ENCODE measurements at regions not wholly inside any gene's neighbourhood (a gene's known extent, or its start where the extent isn't known, plus 50 kb on each side); places are given as distances from the start of the nearest gene placed in this dataset.
A peak's percentile ranks its signal among the peaks of the same experiment; 100 is the strongest.
"Not testable (repeated sequence)": the region's sequence is repeated elsewhere in the genome, so short reads cannot be mapped to it uniquely, and the experiment has no call there.

DNA sequence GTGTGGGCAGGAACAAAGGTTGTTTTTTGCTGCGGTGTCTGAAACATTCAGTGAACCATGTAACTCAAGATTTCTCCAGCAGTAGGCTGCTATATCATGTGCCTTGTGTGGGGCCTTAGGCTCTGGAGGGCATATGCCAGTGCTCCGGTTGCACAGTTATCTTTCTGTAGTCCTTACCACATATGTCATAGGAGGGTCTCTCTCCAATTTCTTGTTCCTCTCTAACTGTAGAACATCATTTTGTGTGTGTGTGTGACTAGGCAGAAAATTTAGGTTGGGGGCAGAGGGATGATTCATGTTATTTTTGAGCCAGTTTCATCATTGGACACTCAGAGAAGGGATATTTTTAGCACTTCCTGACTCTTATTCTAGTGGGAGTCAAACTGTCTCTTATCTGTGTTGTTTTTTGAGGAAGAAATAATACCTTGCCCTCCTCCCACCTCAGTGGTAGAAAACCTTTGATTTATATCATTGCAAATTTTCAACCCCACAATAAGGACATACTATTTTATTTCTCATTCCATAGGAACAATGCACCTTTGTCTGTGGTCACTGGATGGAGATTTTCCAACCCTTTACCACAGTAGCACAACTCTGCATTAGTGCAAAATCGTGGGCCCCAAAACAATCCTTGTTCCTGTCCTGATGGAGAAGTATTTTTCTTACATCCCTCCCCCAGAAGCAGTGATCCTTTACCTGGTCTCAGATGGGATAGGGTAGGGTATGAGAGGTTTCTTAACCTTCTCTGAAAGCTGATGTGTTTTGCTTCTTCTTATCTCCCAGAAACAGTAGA, 113.9 kb downstream of the CCDC74A start:
- DNase-seq, result no peak

DNA sequence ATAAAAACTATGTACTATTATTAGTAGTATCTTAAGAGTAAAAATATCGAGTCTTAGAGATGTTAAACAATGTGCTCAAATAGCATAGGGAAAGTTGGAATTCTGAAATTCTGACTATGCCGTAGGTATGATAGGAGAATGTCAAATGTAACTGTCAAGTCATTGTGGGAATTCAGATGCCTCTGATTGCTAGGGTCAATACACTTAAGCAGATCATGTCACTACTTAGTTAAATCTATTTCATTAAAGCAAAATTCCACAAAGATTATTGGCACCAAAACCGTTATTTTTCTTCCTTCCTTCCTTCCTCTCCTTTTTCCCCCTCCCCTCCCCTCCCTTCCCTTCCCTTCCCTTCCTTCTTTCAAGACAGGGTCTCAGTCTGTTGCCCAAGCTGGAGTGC, 115.5 kb downstream of the CCDC74A start:
- not testable (repeated sequence) for DNase-seq

DNA sequence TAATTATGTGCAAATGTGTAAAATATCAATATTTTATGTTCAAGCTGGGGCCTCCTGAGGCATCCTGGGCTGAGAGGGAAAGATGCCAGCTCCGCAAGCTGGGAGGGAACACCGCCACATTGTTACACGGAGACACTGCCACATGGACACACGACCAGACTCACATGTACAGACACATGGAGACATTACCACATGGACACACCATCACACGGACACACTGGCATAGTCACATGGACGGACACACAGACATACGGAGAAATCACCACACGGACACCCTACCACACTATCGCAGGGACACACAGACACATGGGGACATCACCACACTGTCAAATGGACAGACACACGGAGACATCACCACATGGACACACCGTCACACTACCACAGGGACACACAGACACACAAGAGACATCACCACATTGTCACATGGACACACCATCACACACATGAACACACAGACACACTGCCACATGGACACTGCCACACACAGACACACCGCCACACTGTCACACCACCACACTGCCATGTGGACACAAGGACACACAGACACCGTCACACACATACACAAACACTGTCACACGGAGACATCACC, 117.6 kb downstream of the CCDC74A start:
- DNase-seq, result no peak

DNA sequence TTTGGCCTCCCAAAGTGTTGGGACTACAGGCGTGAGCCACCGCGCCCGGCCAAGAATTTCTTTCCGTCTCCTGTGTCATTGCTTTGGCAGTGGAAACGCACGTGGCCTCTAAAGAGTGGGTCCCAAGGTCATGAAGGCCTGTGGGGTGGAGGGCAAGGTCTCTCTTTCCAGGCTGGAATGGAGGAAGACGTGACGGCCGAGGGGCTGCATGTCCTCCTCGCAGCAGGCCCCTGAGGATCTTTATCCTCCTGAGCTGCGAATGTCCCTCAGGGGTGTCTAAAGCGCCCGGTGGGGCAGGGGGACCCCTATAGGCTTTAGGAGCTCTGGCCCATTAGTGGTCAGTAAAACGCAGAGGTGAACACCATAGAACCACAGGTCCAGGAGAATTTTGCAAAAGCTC, 118.5 kb downstream of the CCDC74A start:
- not testable (repeated sequence) for DNase-seq

DNA sequence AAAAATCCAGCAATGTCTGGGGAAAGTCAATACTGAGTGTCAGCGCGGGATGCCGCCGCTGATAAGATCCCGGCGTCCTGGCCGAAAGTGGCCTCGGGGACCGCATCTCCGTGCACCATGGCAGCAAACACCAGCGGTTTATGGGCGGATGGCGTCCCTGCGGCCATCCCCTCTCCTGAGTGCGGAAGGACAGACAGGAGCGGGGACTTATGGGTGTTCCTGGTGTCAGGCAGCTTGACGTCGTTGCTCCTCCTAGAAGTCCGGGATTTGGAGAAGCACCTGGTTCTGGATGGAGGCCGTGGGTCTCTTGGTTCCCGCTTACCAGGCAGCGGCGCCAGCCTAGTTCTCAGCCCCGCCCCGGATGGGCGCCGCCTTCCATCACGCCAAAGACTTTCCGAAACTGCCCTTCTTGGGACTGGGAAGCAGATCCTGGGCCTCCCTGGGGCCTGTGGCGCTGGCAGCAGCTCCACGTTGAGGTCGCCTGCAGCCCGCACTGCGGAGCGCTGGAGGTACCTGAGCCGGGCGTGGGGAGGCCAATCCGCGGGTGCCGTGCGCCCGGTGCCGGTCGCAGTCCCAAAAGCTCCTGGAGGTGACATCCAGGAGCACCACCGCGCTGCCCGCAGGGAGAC, 119.1 kb downstream of the CCDC74A start:
- DNase-seq, result no peak

DNA sequence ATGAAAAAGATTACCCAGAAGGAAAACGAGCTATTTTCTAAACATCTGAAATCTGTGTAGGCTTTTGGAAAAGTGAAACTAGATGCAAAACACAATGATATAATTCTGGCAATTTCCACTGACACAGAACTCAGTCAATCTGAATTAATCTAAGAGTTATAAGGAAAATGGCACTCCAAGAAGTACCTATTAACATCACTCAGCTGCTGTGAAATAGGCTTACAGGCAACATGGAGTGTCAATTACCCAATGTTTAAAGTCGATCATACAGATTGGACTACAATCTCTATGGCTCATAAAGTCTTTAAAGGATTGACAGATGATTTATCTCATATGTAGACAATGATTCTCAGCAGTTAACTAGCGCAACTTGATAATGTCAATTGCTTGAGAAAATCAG, 120.9 kb downstream of the CCDC74A start:
- not testable (repeated sequence) for DNase-seq

DNA sequence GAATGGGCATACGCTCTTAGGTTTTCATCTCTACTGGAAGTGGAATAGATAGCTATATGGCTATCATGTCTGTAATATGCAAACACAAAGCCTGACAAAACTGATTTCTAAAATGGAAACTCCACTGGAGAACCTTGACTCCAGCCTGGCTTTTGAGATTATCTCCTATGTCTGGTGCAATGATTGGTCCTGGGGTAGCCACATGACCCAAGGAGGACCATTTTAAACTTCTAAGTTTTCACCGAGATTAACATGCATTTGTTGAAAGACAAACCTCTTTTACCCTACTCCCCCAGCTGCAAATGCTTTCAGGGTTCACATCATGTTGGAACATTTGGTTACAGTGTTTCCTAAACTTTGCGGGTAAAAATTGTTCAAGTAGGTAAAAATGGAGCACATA, 124.6 kb downstream of the CCDC74A start:
- DNase-seq, result not testable (repeated sequence)

DNA sequence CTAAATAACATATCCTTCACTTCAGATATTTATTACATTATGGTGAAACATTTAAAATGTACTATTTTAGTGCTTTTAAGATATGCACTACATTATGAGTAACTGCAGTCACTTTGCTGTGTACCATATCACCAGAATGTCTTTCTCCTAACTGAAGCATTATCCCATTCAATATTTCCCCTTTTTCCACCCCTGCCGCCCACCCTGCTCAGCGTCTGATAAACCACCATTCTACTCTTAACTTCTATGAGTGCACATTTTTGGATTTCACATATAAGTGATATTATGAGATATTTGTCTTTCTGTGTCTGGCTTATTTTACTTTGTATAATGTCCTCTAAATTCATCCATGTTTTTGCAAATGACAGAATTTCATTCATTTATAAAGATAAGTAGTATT, 126.4 kb downstream of the CCDC74A start:
- not testable (repeated sequence) for DNase-seq

DNA sequence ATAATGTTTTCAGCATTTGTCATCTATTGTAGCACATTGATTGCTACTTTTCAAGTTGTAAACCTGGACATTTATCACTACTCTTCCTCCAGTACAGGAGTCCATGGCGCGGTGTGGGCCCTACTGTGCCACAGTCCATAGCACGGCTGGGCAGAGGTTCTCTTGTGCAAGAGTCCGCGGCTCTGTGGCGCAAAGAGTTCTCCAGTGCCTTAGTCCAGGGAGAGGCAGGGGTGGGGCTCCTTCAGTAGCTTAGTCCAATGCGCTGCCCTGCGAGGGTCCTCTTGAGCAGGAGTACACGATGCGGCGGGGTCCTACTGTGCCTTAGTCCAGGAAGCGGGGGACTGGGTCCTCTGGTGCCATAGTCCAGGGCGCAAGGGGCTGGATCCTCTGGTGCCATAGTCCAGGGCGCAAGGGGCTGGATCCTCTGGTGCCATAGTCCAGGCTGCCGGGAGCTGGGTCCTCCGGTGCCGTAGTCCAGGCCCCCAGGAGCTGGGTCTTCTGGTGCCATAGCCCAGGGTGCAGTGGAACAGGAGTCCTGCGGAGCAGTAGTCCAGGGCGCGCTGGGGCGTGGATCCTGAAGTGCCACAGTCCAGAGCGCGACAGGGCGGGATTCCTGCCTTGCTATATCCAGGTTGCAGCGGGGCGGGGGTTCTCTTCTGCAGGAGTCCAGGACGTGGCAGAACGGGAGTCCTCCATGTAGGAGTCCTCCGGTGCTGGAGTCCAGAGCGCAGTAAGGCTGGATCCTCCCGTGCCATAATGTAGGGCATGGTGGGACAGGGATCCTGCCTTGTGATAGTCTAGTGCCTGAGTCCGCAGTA, 129.3 kb downstream of the CCDC74A start:
- DNase-seq, result no peak

DNA sequence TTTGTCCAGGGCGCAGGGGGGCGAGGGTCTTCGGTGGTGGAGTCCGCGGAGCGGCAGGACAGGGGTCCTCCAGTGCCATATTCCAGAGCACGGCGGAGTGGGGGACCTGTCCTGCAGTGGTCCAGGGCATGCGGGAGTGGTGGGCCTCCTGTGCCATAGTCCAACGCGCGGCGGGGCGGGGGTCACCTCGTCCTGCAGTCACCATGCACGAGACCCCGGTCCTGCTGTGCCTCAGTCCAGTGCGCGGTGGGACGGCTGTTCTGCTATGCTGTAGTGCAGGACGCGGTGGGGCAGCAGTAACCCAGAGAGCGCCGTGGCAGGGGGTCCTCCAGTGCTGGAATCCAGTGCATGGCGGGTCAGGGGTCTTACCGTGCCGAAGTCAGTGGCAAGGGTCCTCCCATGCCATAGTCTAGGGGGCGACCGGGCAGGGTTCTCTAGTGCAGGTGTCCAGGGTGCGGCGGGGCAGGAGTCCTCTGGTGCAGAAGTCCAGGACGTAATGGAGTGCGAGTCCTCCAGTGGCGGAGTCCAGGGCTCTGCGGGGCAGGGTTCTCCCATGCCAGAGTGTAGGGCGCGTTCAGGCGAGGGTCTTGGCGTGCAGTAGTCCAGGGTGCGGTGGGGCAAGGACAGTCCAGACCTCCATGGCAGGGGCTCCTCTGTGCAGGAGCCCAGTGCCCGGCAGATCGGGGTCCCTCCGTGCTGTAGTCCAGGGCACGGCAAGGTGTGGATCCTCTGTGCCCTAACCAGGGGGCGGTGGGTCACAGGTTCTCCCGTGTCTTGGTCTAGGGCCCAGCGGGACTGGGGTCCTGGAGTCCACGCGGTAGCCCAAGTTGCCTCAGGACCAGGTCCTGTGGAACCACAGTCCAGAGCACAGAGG, 130.4 kb downstream of the CCDC74A start:
- DNase-seq, result no peak

DNA sequence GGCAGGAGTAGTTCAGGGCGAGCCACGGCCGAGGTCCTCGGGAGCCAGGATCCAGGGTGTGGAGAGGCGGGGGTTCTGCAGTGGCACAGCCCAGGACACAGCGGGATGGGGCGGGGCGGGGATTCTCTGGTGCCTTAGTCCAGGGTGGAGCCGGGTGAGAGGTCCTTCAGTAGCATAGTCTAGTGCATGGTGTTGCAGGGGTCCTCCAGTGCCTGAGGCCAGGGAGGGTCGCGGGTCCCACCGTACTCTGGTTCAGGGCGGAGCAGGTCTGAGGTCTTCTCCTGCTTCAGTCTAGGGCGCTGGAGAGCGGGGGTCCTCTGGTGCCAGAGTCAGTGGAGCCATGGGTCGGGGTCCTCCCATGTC, 131.1 kb downstream of the CCDC74A start:
- no peak for DNase-seq

DNA sequence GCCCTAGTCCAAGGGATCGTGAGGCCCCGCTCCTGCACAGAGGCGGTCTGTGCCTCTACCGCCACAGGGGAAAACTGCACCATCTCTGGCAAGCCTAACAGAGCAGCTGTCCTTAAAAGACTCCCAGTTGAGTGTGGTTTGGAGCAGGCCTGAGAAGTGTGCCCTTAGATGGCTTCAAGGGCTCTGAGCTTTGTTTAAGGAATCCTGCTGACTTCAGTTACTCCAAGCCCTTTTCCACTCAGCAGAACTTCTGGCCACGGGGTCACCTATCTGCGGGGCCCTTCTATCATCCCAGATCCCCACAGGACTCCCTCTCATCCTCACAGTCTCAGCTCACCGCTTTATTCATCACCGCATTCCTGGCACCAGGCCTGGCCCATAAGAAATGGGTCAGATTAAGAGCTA, 131.5 kb downstream of the CCDC74A start:
- no peak for DNase-seq

DNA sequence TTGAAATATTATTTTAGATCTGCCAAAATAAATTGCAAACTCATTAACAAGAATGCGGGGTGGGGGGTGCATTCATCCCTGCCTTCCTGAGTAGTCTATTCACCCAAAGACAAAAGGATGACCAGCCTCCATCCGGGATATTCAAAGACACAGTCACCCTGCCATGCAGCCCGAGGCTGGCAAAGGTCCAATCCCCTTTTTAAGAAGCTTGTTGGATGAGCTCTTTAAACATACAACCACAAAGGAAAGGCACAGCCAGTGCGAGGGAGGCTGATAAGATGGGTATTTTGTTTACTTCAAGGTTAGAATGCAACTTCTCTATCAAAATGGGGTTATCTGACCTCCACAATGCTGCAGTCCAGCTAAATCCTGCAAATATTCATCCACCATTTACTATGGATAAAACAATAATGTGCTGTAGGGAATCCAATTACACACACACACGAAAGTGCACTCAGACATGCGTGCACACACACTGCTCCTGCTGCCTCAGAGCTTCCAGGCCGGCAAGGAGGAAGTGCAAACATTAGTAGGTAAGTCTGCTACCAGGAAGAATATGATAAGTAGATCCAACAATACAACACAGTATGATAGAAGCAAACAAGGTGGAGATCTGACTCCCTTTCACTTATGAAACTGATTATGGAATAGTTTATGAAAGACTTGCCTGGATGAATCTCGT, 133.6 kb downstream of the CCDC74A start:
- not testable (repeated sequence) for DNase-seq

DNA sequence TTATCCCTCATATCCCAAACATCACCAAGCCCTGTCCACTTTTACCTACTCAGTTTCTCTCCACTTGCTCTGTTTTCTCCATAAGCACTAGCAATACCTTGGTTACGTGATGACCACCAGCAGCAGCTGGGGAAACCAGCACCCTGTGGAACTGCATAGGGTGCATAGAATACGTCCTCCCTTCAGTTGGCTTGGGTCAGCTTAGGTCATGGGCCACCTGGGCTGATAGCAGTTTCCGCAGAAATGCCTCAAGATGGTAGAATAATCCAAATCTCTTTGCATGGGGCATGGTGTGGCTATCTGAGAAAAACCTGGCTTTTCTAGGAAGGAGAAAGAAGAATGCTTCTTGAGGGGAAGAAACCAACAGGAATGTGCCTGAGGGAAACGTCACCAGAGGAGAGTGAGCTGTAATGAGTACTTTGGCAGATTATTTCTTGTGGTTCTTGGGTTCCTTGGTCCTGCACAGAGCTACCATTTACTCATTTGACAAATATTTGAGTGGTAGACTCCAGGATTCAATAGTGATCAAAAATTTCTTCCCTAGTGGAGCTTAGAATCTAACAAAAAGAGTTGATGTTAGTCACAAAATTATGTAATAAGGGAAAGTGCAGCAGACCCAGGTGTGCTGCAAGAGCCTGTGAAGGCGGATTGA, 134.3 kb downstream of the CCDC74A start:
- not testable (repeated sequence) for DNase-seq

DNA sequence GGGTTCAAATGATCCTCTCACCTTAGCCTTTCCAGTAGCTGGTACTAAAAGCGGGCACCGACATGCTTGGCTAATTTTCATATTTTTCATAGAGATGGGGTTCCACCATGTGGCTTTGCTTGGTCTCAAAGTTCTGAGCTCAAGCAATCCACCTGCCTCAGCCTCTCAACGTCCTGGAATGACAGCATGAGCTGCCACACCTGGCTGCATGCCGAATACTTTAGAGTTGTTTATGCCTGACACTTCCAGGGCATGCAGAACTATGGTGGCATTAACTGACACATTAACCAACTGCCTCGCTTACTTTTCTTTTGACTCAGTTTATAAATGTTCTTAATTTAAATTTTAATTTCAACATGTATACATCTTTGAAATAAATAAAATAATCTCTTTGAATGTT, 135.8 kb downstream of the CCDC74A start:
- not testable (repeated sequence) for DNase-seq

DNA sequence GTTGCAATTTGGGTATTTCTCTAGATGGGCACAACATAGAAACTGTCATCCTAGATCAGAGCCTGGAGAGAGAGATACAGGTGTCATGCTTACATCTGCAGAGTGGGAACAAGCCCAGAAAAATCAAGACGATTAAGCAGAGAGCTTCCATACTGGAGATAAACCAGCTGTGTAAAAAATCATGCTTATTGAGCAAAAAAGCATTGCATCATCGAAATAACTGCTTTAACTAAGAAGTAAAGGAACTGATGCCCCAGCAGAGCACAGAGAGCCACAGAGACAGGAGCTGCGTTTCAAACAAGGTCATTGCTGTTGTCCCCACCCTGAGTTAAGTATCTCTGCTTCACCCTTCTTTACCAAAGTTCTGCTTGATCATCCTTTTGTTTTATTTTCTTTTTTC, 138.0 kb downstream of the CCDC74A start:
- not testable (repeated sequence) for DNase-seq

DNA sequence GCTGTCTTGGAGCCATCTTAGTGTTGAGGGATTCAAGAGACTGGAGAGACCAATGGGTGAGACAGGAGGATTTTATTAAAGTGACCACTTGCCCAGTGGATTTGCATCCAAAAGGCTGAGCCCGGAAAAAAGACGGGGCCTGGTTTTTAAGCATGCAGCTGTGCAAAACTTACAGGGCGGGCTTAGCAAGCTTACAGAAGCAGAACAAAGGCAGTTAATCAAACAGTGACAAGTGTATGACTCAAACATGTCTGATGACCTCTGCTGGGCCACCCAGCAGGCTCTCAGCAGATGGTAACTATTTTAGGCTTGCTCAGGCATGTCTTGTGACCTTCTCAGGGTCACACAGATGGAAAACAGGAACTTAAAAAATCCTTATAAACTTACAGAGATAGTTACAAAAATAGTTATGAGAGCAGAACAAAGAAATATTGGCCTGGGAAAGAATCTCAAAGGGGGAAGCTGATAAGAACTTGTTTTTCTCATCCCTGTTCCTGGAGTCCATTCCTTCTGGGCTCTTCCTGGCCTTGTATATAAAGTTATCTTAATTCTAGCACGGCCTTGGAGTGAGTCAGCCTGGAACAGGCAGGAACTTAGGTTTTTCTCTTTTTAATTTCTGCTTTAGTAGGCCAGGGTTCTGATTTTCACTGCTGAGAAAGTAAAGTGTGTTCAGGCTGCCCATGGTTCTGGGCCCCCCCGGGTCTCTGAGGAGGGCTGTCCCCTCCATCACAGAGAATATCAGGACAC, 141.3 kb downstream of the CCDC74A start:
- DNase-seq, result not testable (repeated sequence)

DNA sequence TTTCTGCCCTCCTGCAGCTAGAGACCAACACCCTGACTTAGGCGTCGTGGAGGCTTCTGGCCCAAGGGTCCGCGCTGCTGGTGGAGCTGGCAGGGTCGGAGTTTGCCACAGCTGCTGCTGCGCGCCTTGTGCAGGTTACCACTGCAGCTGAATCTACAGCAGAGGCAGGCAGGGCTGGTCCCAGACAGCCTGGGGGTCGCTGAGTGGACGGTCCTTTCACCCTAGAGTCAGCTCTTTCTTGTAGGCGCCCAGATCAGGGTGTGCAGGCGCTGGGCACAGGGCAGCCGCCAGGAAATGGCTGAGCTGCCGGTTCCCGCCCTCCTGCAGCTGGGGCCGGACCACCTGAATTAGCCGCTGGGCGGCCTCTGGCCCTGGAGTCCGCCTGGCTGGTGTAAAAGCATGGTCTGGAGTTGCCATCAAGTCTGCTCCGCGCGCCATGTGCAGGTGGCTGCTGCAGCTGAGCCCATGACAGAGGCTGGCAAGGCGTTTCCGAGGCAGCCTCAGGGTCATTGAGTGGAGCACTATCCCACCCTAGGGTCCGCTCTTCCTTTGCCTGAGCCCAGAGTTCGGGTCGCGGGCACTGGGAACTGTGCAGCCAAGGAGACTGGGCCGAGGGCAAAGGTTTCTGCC, 144.3 kb downstream of the CCDC74A start:
- DNase-seq, result not testable (repeated sequence)

DNA sequence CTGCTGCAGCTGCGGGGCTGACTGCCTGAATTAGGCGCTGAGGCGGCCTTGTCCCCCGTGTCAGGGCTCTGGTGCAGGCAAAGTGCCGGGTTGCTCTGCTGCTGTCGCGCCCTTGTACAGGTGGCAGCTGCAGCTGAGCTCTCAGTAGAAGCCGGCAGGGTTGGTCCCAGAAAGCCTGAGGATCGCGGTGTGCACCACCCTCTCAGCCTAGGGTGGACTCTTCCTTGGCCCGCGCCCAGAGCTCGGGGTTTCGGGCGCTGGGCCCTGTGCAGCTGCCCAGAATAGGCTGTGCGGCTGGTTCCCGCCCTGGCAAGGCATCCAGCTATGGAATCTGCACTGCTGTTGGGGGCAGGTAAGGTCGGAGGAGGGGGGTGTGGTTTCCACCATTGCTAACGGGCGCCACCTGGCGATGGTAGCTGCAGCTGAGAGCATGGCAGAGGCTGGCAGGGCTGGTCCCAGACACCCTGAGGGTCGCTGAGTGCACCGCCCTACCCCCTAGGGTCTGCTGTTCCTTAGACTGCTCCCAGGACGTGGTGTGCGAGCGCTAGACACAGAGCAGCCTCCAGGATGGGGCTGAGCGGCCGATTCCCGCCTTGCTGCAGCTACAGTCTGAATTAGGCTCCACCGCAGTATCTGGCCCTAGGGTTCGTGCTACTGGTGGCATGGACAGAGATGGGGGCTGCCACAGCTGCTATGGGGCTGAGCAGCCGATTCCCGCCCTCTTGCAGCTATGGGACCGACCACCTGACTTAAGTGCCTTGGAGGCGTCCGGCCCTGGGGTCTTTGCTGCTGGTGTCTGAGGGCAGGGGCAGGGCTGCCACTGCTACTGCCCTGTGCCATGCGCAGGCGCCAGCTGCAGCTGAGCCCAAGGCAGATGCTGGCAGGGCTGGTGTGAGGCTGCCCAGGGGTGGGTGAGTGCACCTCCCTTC, 145.0 kb downstream of the CCDC74A start:
- DNase-seq, result peak; percentile 68

Data from CD4-positive, alpha-beta T cell treated with Interleukin-17A for 4 hours (primary cell).